Prostate gland (tissue), 2 donors: ENCODE measurements at regions not wholly inside any gene's neighbourhood (a gene's known extent, or its start where the extent isn't known, plus 50 kb on each side); places are given as distances from the start of the nearest gene placed in this dataset.

Experiments
- POLR2A ChIP-seq: fragments of 450-650 bp; IDR thresholded peaks from one replicate; pipeline ENCODE4 v1.6.1; 2016; ENCODE audit warnings: antibody characterized with exemption, mild to moderate bottlenecking
- TF ChIP-seq, protein P1 (sequence below), 4 experiments: fragments of 200-600 bp in 2 of 4; fragments of 450-650 bp in 2 of 4; sonication (generic) in 2 of 4; IDR thresholded peaks; 1 replicate in 3 of 4; 2 replicates in 1 of 4; pipeline ENCODE4 v1.5.1; 2016 to 2019; ENCODE audit warnings: antibody characterized with exemption in 4 of 4, mild to moderate bottlenecking in 2 of 4, moderate library complexity in 2 of 4

DNA sequence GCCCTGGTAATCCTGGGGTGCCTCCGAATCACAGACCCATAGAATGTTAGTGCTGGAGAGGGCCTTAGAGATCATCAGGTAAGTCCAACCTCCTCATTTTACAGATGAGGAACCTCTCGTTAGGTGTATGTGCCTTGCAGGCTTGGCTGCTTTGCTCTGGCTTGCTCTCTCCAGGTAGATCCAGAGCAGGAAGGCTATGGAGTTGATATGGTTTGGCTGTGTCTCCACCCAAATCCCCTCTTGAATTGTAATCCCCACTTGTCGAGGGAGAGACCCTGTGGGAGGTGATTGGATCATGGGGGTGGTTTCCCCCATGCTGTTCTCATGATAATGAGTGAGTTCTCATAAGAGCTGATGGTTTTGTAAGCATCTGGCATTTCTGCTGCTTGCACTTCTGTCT, 186.0 kb upstream of the PLXNA2 start:
- TF ChIP-seq, protein P1, sequence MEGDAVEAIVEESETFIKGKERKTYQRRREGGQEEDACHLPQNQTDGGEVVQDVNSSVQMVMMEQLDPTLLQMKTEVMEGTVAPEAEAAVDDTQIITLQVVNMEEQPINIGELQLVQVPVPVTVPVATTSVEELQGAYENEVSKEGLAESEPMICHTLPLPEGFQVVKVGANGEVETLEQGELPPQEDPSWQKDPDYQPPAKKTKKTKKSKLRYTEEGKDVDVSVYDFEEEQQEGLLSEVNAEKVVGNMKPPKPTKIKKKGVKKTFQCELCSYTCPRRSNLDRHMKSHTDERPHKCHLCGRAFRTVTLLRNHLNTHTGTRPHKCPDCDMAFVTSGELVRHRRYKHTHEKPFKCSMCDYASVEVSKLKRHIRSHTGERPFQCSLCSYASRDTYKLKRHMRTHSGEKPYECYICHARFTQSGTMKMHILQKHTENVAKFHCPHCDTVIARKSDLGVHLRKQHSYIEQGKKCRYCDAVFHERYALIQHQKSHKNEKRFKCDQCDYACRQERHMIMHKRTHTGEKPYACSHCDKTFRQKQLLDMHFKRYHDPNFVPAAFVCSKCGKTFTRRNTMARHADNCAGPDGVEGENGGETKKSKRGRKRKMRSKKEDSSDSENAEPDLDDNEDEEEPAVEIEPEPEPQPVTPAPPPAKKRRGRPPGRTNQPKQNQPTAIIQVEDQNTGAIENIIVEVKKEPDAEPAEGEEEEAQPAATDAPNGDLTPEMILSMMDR (IDR thresholded peaks at IDR 0.05), result no peak
- TF ChIP-seq POLR2A, result no peak
